ENCODE measurements at regions not wholly inside any gene's neighbourhood (a gene's known extent, or its start where the extent isn't known, plus 50 kb on each side); places are given as distances from the start of the nearest gene placed in this dataset.

DNA sequence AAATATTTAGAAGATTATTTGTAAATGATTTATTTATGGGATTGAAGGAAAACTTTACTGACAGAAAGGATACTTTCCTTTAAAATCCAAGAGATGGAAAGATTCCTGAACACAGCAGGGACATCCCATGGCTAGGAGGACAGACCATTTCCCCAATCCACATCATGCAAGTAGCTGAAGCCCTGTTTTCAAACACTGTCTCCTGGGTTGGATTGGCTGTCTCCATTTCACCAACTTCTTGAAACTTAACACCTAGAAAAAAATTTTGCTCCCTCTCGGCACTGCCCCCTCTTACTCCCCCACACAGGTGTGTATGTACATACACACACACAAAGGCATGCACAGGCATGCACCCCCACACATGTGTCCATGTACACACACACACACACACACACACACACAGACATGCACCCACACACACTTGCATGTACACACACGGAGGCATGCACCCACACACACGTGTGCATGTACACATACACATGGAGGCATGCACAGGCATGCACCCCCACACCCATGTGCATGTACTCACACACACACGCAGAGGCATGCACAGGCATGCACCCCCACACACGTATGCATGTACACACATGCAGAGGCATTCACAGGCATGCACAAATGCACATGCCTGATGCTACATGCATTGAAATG, 320.0 kb downstream of the CHRM3 start:
- Histone ChIP-seq H3K9me3 (ENCODE audit: low read depth, low read length, poor library complexity, severe bottlenecking) (no peaks in the 10 kb centered on the region), H3K4me3 (ENCODE audit: low read depth, low read length, poor library complexity, severe bottlenecking) (no peak overlapping the region), H3K4me1 (ENCODE audit: insufficient read depth, low read length, poor library complexity, severe bottlenecking) (no peaks in the 10 kb centered on the region), H3K36me3 (ENCODE audit: insufficient read depth, low read length, poor library complexity, severe bottlenecking) (no peaks in the 10 kb centered on the region), H3K27ac (ENCODE audit: low read depth, low read length, poor library complexity, severe bottlenecking) (no peak overlapping the region), H3K27me3 (replicated peaks; ENCODE audit: insufficient read depth, low read depth, low read length, poor library complexity) (no peaks in the 10 kb centered on the region)
- CTCF ChIA-PET: no interaction called here
- intact Hi-C loops (cut with micrococcal nuclease; ENCODE audit: unreplicated experiment): no loop called here
- TF ChIP-seq EZH2 (IDR thresholded peaks at IDR 0.05; ENCODE audit: borderline replicate concordance, low read depth, low read length, poor library complexity, severe bottlenecking): no peak
- TF ChIP-seq, protein P1, sequence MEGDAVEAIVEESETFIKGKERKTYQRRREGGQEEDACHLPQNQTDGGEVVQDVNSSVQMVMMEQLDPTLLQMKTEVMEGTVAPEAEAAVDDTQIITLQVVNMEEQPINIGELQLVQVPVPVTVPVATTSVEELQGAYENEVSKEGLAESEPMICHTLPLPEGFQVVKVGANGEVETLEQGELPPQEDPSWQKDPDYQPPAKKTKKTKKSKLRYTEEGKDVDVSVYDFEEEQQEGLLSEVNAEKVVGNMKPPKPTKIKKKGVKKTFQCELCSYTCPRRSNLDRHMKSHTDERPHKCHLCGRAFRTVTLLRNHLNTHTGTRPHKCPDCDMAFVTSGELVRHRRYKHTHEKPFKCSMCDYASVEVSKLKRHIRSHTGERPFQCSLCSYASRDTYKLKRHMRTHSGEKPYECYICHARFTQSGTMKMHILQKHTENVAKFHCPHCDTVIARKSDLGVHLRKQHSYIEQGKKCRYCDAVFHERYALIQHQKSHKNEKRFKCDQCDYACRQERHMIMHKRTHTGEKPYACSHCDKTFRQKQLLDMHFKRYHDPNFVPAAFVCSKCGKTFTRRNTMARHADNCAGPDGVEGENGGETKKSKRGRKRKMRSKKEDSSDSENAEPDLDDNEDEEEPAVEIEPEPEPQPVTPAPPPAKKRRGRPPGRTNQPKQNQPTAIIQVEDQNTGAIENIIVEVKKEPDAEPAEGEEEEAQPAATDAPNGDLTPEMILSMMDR (conservative IDR thresholded peaks at IDR 0.05; ENCODE audit: low read depth, low read length): no peak
- no TSS peak for BruUV-seq (replicated peaks)
- POLR2A ChIA-PET (ENCODE audit: low non-redundant PET): no interaction called here
- DNase-seq (ENCODE audit: low spot score): no peak

DNA sequence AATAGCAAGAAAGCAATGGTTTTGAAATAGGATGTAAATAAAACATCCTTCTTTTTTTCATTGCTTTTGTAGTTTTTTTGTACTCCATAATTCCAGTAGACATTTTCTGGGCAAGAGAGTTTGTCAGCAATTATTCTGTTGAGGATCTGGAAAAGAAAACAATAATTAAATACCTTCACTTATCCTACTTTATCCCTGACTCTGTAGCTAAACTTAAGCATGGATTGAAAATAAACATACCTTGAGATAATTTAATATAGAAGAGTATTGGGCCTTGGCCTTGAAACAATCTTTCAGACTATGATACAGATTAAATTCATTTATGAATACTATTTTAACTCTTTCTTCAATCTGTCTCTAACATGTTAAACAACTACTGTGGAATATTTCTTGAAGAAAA, 321.2 kb downstream of the CHRM3 start:
- H3K9me3 ChIP-seq (ENCODE audit: low read depth, low read length, poor library complexity, severe bottlenecking): no peaks in the 10 kb centered on the region
- no peak overlapping the region for H3K4me3 ChIP-seq (ENCODE audit: low read depth, low read length, poor library complexity, severe bottlenecking)
- ChIA-PET CTCF (no interaction called here), POLR2A (ENCODE audit: low non-redundant PET) (no interaction called here)
- H3K4me1 ChIP-seq (ENCODE audit: insufficient read depth, low read length, poor library complexity, severe bottlenecking): no peaks in the 10 kb centered on the region
- intact Hi-C loops (cut with micrococcal nuclease; ENCODE audit: unreplicated experiment): no loop called here
- DNase-seq (ENCODE audit: low spot score): no peak
- BruUV-seq (replicated peaks): no TSS peak
- H3K36me3 ChIP-seq (ENCODE audit: insufficient read depth, low read length, poor library complexity, severe bottlenecking): no peaks in the 10 kb centered on the region
- H3K27ac ChIP-seq (ENCODE audit: low read depth, low read length, poor library complexity, severe bottlenecking): no peak overlapping the region
- TF ChIP-seq, protein P1 (conservative IDR thresholded peaks at IDR 0.05; ENCODE audit: low read depth, low read length): no peak
- no peak for TF ChIP-seq EZH2 (IDR thresholded peaks at IDR 0.05; ENCODE audit: borderline replicate concordance, low read depth, low read length, poor library complexity, severe bottlenecking)
- no peaks in the 10 kb centered on the region for H3K27me3 ChIP-seq (replicated peaks; ENCODE audit: insufficient read depth, low read depth, low read length, poor library complexity)

DNA sequence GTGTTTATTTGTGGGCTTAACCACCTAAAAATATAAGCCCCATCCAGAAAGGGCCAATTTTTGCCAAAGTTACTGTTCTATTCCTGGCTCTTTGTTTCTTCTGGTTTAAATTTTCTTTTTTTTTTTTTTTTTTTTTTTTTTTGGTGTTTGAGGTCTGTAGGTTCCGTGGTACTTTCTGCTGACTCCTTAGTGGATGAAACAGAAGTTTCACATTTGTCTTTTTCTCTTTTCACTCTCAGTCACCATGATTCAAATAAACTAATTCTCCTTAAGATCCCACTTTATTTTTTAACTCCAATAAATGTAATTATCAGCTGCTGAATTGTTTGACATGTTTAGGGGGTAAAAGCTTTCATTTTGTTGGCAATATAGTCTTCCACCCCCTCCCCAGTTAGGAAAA, 322.3 kb downstream of the CHRM3 start:
- no peak for TF ChIP-seq EZH2 (IDR thresholded peaks at IDR 0.05; ENCODE audit: borderline replicate concordance, low read depth, low read length, poor library complexity, severe bottlenecking)
- TF ChIP-seq, protein P1 (conservative IDR thresholded peaks at IDR 0.05; ENCODE audit: low read depth, low read length): no peak
- POLR2A ChIA-PET (ENCODE audit: low non-redundant PET): no interaction called here
- no peak overlapping the region for H3K27ac ChIP-seq (ENCODE audit: low read depth, low read length, poor library complexity, severe bottlenecking)
- H3K4me3 ChIP-seq (ENCODE audit: low read depth, low read length, poor library complexity, severe bottlenecking): no peak overlapping the region
- H3K9me3 ChIP-seq (ENCODE audit: low read depth, low read length, poor library complexity, severe bottlenecking): no peaks in the 10 kb centered on the region
- no peaks in the 10 kb centered on the region for H3K27me3 ChIP-seq (replicated peaks; ENCODE audit: insufficient read depth, low read depth, low read length, poor library complexity)
- no peaks in the 10 kb centered on the region for H3K36me3 ChIP-seq (ENCODE audit: insufficient read depth, low read length, poor library complexity, severe bottlenecking)
- no peak for DNase-seq (ENCODE audit: low spot score)
- CTCF ChIA-PET: no interaction called here
- intact Hi-C loops (cut with micrococcal nuclease; ENCODE audit: unreplicated experiment): no loop called here
- H3K4me1 ChIP-seq (ENCODE audit: insufficient read depth, low read length, poor library complexity, severe bottlenecking): no peaks in the 10 kb centered on the region
- no TSS peak for BruUV-seq (replicated peaks)
